RWPE2 (cell line): ENCODE measurements at regions not wholly inside any gene's neighbourhood (a gene's known extent, or its start where the extent isn't known, plus 50 kb on each side); places are given as distances from the start of the nearest gene placed in this dataset.
A peak's percentile ranks its signal among the peaks of the same experiment; 100 is the strongest.
"Not testable (repeated sequence)": the region's sequence is repeated elsewhere in the genome, so short reads cannot be mapped to it uniquely, and the experiment has no call there.

Source experiments
- ATAC-seq: fragments of 200-7000 bp; cut with Tn5 transposase; 3 replicates; pipeline ENCODE4 v1.9.1; 2021; ENCODE audit warnings: low read depth
- DNase-seq: peaks from one replicate; pipeline ENCODE4 v3.0.0-alpha.2; 2020; ENCODE audit warnings: low spot score
- H3K27ac ChIP-seq: fragments of 450-650 bp; 2 replicates; pipeline ENCODE4 v1.5.1; 2017; ENCODE audit warnings: mild to moderate bottlenecking; ENCODE audit not compliant: poor library complexity, severe bottlenecking
- H3K27me3 ChIP-seq: fragments of 250-450 bp; sonication (Bioruptor Pico); 2 replicates; pipeline ENCODE4 v1.5.1; 2021; ENCODE audit warnings: mild to moderate bottlenecking, moderate library complexity; ENCODE audit not compliant: insufficient read depth, poor library complexity, severe bottlenecking
- H3K36me3 ChIP-seq: fragments of 250-450 bp; sonication (Bioruptor Pico); 2 replicates; pipeline ENCODE4 v1.5.1; 2020; ENCODE audit warnings: low read depth, mild to moderate bottlenecking, moderate library complexity
- H3K4me1 ChIP-seq: fragments of 250-450 bp; sonication (Bioruptor Pico); 2 replicates; pipeline ENCODE4 v1.5.1; 2021; ENCODE audit warnings: mild to moderate bottlenecking, moderate library complexity; ENCODE audit not compliant: insufficient read depth, poor library complexity, severe bottlenecking
- H3K4me3 ChIP-seq: fragments of 250-450 bp; sonication (Bioruptor Pico); 2 replicates; pipeline ENCODE4 v1.5.1; 2021; ENCODE audit warnings: mild to moderate bottlenecking, moderate library complexity; ENCODE audit not compliant: severe bottlenecking
- H3K9me3 ChIP-seq: fragments of 250-450 bp; sonication (Bioruptor Pico); 2 replicates; pipeline ENCODE4 v1.5.1; 2021; ENCODE audit warnings: mild to moderate bottlenecking, moderate library complexity; ENCODE audit not compliant: severe bottlenecking
- CTCF ChIP-seq: fragments of 450-650 bp; IDR thresholded peaks from one replicate; pipeline ENCODE4 v1.5.1; 2017; ENCODE audit warnings: mild to moderate bottlenecking, moderate library complexity; ENCODE audit not compliant: poor library complexity, severe bottlenecking

GRCh38 chr10:52368725-52369124, 54.6 kb downstream of the DKK1 start:
- no peak for TF ChIP-seq CTCF
- Histone ChIP-seq H3K4me3 (no peak overlapping the region), H3K27me3 (no peaks in the 10 kb centered on the region), H3K9me3 (no peaks in the 10 kb centered on the region), H3K27ac (no peak overlapping the region), H3K4me1 (no peaks in the 10 kb centered on the region), H3K36me3 (no peaks in the 10 kb centered on the region)
- no peak for ATAC-seq
- DNase-seq = no peak

DNA sequence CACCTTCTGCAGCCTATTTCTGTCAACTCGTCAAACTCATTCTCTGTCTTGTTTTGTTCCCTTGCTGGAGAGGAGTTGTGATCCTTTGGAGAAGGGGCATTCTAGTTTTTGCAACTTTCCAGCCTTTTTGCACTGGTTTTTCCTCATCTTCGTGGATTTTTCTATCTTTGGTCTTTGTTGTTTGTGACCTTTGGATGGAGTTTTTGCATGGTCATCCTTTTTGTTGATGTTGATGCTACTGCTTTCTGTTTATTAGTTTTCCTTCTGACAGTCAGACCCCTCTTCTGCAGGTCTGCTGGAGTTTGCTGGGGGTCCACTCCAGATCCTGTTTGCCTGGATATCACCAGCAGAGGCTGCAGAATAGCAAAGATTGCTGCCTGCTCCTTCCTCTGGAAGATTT, 60.1 kb downstream of the DKK1 start:
- DNase-seq, ATAC-seq: not testable (repeated sequence)

DNA sequence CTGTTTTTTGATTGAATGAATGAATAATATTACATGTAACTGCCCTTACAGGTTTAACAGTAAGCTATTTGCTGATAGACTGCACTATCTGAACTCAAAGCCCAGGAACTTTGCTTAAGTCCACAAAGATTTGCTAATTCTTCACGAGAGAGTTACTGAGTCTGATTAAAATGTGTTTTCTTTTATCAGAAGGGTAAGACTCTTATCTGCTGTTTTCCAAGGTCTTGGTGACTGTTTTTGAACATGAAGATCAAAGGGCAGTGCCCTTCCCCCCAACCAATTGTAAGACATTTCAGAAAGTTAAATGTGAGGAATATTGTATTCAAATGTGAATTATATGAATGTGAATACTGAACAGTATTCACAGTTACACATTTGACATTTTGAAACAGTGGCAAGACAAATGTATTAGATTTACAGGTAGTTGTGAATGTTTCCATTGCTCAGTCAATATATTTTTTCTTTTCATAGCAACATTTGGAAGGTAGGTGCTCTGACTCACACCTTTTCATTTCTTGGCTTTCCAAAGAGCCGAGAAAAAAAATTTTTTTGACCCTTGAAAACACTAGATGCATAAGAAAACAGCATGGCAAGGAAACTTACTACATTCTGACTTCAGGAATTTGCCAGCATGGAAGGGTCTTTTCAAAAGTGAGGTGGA, 62.7 kb downstream of the DKK1 start:
- no peaks in the 10 kb centered on the region for H3K36me3 ChIP-seq
- DNase-seq (no peak), ATAC-seq (no peak)
- H3K9me3 ChIP-seq = peaks cover 5% of the 10 kb centered on the region
- no peak for TF ChIP-seq CTCF
- peaks cover 4% of the 10 kb centered on the region for H3K4me1 ChIP-seq
- H3K27me3 ChIP-seq = no peaks in the 10 kb centered on the region
- H3K27ac ChIP-seq = no peak overlapping the region
- no peak overlapping the region for H3K4me3 ChIP-seq

More for the DNA sequence above, 60.1 kb downstream of the DKK1 start:
- not testable (repeated sequence) for H3K36me3 ChIP-seq, H3K27ac ChIP-seq, H3K4me1 ChIP-seq, H3K4me3 ChIP-seq, H3K9me3 ChIP-seq, H3K27me3 ChIP-seq

DNA sequence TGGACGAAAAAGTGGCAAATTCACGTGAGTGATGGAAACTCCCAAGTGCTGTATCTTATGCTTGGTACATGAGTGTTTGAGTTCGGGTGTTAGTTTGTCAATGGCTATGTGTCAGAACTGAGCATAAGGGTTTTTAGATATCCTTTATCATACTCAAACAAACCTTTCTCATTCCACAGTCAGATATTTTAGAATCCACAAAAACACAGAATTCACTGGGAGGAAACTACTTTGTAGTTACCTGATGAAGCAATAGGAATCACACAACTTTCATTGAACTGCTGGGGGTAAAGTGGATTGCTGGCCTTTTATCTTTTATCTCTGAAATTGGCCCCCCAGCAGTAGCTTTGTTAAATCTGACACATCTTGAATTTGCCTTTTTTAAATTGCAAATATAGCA, 64.0 kb downstream of the DKK1 start:
- DNase-seq = no peak
- no peak for ATAC-seq
- no peaks in the 10 kb centered on the region for H3K36me3 ChIP-seq
- no peak overlapping the region for H3K4me3 ChIP-seq
- peaks cover 5% of the 10 kb centered on the region for H3K9me3 ChIP-seq
- TF ChIP-seq CTCF = no peak
- peaks cover 4% of the 10 kb centered on the region for H3K4me1 ChIP-seq
- H3K27me3 ChIP-seq = no peaks in the 10 kb centered on the region
- no peak overlapping the region for H3K27ac ChIP-seq

DNA sequence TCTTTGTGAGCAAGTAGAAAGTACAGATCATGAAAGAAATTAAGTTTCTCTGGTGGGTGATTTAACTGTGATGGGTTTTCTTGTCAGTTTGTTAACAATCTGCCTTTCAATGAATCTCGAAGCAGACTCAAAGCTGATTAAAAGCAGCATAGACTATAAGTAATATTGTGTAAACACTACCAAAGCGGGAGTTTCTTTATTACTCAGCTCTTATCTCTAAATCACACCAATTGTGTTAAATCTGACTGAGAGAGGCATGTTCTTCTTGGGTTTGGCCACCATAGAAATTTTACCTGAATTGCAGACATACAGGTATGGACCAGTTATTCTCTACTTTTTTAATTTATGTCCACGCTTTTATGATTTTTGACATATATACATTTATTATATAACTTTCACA, 65.2 kb downstream of the DKK1 start:
- Histone ChIP-seq H3K27me3 (no peaks in the 10 kb centered on the region), H3K9me3 (peaks cover 5% of the 10 kb centered on the region), H3K36me3 (no peaks in the 10 kb centered on the region), H3K4me3 (no peak overlapping the region), H3K4me1 (peaks cover 4% of the 10 kb centered on the region), H3K27ac (no peak overlapping the region)
- ATAC-seq = peak; percentile 51; the same call in 1 of the 3 replicates
- no peak for DNase-seq
- TF ChIP-seq CTCF = no peak
